GM18511 (cell line): ENCODE measurements at regions not wholly inside any gene's neighbourhood (a gene's known extent, or its start where the extent isn't known, plus 50 kb on each side); places are given as distances from the start of the nearest gene placed in this dataset.
"Not testable (repeated sequence)": the region's sequence is repeated elsewhere in the genome, so short reads cannot be mapped to it uniquely, and the experiment has no call there.

Experiments
- ATAC-seq: cut with Tn5 transposase; IDR thresholded peaks from one replicate; pipeline ENCODE4 v1.9.1; 2021; ENCODE audit warnings: mild to moderate bottlenecking, moderate library complexity; ENCODE audit not compliant: unreplicated experiment

DNA sequence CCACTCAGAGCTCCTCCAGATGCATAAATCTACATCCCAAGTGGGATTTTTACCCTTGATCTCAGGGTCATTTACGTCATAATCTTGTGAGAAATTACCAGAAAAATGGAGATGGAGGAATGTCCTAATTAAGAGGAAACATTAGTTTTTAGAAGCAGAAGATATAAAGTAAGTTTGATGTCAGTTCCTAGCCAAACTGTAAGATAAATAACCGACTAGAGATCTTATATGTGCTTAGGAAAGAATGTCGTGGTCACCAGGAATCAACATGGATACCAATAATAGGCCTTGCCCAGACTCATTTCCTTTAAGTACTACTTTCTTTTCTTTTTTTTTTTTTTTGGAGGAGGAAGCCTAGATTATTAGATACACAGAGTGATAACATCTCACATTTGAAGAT, 186.9 kb downstream of the UTRN start:
- ATAC-seq, result no peak

DNA sequence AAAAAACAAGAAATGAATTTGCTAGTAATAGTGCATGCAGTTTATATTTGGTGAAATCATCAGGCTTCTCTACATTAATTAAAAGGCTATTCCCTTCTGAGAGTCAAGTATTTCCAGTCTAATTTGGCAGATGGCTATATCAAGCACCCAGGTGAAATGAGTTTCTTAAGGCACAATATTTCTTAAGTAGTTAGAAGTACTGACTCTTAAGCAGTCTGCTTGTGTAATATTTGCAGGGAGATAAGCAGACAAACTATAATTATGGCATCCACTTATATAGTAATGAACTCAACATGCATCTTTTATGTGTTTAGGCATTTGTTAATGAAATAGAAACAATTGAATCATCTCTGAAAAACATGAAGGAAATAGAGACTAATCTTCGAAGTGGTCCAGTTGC, 189.2 kb downstream of the UTRN start:
- no peak for ATAC-seq

DNA sequence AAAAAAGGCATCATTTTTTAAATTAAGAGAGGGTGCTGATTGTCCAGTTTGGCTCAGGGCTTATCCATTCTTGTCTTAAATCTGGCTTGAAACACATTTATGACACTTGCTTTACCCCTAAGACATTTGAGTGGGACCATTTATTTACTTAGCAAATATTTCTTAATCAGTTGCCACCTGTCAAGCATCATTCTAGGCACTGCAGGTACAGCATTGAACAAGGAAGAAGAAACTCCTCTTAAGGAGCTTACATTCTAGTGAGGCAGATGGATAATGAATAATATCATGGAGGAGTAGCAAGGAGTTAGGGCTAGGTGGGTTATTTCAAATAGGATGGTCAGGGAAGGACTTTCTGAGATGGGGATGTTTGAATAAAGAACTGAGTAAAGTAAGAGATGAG, 189.8 kb downstream of the UTRN start:
- ATAC-seq, result no peak

DNA sequence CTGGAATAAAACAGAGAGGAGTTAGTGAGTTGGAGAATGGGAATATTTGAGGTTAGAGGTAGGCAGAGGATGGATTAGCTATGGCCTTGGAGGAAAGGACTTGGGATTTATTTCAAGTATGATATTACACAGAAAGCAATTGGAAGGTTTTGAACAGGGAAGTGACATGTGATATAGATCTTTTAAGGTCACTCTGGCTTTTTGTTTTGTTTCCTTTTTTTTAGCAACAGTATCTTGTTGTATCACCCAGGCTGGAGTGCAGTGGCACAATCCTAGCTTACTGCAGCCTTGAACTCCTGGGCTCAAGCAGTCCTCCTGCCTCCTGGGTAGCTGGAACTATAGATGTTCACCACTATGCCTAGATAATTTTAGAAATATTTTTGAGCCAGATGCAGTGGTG, 190.3 kb downstream of the UTRN start:
- no peak for ATAC-seq

DNA sequence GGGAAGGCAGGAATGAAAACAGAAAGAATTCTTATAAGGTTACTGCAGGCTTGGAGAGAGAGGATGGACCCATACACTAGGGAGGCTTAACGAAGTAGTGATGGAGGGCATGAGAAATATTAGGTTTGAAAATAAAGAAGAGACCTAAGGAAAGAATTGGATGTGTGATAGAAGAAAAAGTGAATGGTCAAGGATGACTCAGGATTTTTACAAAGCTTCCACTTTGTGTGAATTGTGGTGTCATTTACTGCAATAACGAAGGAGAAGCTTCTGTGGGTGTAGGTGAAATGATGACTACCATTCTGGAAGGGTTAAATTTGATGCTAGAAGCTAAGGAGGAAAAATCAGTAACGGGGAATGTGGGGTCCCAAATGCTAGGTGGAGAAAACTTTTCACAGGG, 191.2 kb downstream of the UTRN start:
- no peak for ATAC-seq

DNA sequence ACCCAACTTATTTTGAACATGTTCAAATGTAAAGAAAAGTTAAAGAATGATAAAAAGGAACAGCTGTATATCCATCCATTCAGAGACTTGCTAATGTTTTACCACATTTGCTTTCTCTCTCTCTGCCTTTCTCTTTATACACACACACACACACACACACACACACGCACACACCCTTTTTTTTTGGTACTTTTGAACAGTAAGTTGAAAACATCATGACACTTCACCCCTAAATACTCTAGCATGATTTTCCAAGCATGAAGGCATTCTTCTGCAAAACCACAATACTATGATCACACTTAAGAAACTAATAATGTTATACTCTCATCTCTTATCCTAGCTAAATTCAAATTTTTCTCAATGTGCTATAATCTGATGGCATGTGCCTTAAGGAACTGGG, 192.3 kb downstream of the UTRN start:
- no peak for ATAC-seq

DNA sequence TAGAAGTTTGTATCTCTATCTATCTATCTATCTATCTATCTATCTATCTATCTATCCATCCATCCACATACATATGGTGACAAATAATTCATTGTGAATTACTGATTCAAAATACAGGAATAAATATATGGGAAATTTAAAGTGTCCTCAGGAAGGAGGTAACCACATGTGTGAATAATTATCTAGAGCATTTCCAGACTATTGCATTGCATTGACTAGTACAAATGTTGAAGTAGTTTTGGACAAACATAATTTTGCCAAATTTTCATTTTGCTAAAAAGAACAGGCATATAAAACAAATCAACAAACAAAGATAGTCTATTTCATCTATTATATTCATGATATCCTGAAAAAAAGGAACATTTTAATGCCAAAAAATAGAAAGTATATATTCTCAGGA, 192.7 kb downstream of the UTRN start:
- ATAC-seq, result no peak

DNA sequence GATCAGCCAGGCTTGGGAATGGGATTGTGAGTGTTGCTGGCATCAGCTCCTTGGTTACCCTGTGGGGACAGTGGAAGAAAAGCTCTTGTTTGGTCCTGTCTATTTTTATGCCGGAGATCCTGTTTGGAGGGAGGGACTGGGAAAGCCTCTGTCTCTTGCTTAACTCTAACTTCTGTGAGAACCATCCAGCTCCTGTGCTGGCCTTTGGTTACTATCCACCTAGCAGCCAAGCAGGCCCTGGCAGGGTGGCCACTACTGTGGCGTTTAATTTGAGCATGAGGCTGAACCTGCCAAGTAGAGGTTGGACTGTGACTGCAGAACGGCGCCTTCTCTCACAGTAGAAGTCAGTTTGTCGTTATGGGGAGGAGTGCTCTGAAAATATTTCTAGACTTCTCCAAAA, 193.3 kb downstream of the UTRN start:
- no peak for ATAC-seq

DNA sequence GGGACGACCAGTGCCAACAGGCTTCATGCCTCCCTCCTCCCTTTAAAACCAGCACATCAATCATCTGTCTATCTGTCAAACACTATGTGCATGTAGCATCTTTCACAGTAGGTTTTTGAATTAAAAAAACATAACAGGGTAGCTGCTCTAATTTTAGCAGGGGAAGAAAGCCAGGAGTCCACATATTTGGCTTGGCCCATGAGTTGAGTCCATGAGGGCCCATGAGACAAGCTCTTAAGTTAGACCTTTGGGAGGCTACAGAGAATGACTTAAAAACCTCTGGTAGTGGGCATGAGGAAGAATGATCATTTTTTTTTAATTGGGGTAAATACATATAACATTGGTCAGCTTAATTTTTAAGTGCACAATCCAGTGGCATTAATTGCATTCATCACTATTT, 194.9 kb downstream of the UTRN start:
- no peak for ATAC-seq

DNA sequence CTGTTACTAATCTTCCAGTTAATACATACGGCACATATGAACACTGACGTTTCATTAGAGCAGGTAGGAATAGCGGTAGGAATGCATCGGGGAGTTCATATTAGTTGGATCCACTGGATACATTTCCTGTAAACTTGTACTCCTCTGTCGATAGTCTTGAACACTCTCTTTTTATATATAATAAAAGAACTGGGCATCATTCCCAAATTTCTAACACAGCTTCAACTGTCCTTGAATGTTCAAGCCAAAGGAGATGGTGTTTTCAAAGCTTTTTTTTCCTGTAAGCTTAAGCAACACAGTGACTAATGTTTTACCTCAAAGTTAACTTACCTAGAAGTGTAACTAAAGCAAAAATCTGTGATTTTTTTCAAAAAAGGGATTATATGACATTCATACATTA, 195.3 kb downstream of the UTRN start:
- ATAC-seq, result no peak

DNA sequence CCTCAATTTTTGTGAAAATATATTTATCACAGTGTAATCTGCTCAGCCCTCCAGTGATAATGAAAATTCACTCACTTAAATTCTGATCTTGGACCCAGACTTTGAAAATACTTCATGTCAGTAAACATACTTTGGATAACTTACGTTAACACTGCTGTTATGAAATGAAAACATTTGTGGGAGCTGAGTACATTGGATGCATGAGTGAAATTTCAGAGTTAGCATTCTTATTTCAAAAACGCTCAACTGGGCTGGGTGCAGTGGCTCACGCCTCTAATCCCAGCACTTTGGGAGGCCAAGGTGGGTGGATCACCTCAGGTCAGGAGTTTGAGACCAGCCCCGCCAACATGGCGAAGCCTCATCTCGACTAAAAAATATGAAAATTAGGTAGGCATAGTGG, 196.4 kb downstream of the UTRN start:
- ATAC-seq, result no peak

DNA sequence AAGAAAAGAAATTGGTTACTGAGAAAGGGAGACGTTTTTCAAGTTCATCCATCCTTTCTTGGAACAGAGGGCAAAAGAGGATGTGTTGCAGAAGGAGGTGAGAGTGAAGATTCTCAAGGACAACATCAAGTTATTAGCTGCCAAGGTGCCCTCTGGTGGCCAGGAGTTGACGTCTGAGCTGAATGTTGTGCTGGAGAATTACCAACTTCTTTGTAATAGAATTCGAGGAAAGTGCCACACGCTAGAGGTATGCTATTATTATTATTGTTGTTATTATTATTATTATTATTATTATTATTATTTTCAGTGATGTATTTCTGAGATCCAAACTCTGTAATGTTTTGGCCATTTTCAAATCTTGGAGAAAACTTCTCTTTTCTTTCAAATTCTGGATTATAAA, 197.0 kb downstream of the UTRN start:
- ATAC-seq, result peak; percentile 89

DNA sequence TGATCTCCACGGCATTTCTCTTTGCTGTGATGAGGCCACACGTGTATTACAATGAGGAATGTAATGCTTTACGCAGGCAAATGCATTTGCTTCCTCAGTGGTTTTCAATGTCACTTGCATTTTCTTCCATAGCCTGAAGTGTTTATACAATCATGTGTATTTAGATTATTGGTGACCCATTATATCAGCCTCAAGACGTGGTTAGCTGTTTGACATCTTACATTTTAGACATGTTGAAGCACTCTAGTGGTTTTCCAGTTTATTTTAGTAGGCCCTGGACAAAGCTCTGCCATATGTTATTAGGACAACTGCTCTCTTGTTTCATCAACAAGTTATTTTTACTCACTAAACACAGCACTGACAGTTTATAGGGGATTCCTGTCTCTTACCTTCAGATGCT, 200.4 kb downstream of the UTRN start:
- no peak for ATAC-seq

DNA sequence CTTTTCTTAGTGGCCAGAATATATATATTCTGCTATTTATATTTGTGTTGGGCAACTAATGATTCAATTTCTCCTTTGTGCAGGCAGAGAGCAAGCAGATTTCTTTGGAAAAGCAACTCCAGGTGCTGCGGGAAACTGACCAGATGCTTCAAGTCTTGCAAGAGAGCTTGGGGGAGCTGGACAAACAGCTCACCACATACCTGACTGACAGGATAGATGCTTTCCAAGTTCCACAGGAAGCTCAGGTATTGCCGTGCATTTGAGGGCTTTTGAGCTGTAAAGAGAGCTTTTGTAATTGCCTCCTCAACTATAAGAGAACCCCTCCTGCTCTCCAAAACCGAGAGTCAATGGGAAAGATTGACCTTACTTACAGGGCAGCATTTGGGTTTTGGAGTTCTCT, 203.5 kb downstream of the UTRN start:
- no peak for ATAC-seq

DNA sequence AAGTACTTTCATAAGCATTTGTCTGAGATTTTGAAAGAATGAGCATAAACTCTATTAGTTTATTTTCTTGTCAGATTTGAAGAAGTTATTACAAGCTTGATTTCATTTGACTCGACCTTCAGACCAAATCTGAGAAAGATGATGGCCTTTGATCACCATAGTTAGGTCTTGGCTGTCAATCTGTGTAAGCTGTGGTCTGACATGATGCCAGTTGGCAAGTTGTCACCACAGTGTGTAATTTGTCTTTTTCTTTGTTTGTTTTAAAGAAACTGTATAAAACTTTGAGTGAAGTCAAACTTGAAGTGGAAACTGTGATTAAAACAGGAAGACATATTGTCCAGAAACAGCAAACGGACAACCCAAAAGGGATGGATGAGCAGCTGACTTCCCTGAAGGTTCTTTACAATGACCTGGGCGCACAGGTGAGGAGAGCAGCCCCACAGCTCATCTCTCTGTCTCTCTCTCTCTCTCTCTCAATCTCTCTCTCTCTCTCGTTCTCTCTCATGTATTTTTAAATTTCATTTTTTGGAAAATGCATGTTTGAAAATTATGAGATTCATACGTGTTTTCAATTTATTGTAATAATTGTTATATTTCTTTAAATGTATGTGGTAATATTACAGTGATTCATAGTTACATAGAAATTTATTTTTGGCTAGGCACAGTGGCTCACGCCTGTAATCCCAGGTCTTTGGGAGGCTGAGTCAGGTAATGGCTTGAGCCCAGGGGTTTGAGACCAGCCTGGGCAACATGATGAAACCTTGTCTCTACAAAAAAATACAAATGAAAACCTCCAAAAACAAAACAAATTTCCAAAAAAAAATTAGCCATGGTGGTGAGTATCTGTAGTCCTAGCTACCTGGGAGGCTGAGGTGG, 208.1 kb downstream of the UTRN start:
- no peak for ATAC-seq

DNA sequence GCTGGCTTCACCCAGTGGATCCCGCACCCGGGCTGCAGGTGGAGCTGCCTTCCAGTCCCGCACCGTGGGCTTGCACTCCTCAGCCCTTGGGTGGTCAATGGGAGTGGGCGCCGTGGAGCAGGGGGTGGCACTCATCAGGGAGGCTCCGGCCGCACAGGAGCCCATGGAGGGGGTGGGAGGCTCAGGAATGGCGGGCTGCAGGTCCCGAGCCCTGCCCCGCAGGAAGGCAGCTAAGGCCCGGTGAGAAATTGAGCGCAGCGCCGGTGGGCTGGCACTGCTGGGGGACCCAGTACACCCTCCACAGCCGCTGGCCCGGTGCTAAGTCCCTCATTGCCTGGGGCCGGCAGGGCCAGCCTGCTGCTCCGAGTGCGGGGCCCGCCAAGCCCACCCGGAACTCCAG, 209.9 kb downstream of the UTRN start:
- ATAC-seq, result not testable (repeated sequence)

DNA sequence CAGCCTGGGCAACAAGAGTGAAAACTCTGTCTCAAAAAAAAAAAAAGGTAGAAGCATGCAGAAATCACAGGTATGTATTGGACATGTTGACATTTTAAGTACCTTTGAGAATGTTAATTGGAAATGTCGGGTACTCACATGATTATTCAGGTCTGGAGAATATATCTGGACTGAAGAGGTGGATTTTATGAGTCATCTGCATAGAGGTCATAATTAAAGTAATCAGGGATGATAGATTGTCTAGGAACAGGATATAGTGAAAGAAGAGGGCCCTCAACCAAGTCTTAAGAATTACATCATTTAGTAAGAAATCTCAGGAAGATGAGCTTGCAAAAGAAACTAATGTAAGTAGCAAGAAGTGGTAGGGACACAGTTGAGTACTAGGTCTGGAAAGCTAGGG, 212.5 kb downstream of the UTRN start:
- ATAC-seq, result no peak

DNA sequence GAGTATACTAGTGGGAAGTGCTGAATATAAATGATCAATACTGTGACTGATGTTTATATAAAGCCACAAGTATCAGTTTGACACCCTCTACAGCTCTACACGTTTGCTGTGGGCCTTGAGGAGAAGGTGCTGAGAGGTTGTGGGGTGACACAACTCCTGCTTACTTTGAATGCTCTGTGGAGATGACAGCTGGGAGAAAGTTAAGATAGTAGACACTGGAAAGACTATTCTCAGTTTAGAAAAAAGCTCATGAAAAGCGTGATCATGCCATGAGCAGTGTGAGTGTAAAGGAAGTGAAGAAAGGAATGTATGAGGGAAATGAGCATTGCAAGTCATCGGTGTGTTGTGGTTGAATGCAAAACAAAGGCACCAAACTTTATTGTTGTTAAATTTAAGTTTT, 215.8 kb downstream of the UTRN start:
- ATAC-seq, result no peak

DNA sequence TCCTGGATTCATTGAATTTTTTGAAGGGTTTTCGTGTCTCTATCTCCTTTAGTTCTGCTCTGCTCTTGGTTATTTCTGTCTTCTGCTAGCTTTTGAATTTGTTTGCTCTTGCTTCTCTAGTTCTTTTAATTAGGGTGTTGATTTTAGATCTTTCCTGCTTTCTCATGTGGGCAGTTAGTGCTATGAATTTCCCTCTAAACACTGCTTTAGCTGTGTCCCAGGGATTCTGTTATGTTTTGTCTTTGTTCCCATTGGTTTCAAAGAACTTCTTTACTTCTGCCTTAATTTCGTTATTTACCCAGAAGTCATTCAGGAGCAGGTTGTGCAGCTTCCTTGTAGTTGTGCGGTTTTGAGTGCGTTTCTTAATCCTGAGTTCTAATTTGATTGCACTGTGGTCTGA, 220.1 kb downstream of the UTRN start:
- not testable (repeated sequence) for ATAC-seq

DNA sequence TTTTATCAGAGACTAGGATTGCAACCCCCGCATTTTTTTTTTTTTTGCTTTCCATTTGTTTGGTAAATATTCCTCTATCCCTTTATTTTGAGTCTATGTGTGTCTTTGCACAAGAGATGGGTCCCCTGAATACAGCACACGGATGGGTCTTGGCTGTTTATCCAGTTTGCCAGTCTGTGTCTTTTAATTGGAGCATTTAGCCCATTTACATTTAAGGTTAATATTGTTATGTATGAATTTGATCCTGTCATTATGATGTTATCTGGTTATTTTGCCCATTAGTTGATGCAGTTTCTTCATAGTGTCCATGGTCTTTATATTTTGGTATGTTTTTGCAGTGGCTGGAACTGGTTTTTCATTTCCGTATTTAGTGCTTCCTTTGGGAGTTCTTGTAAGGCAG, 220.9 kb downstream of the UTRN start:
- not testable (repeated sequence) for ATAC-seq

DNA sequence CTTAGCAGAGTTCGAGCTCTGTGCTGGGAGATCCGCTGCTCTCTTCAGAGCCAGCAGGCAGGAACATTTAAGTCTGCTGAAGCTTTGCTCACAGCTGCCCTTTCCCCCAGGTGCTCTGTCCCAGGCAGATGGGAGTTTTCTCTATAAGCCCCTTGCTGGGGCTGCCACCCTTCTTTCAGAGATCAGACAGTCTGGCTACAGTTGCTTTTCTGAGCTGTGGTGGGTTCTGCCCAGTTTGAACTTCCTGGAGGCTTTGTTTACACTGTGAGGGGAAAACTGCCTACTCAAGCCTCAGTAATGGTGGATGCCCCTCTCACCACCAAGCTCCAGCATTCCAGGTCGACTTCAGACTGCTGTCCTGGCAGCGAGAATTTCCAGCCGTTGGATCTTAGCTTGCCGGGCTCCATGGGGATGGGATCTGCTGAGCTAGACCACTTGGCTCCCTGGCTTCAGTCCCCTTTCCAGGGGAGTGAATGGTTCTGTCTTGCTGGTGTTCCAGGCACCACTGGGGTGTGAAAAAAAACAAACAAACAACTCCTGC, 222.7 kb downstream of the UTRN start:
- ATAC-seq, result not testable (repeated sequence)

DNA sequence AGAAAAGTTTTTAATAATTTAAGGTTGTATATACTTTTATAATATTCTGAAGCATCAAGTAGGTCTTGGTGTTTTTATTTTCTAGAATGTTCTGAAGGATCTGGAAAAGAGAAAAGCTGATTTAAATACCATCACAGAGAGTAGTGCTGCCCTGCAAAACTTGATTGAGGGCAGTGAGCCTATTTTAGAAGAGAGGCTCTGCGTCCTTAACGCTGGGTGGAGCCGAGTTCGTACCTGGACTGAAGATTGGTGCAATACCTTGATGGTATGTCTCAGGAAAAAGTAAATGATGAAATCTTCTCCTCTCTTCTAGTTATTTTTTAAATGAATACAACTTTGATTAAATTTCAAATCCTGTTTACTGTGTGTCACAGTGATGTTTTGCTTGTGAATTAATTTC, 225.7 kb downstream of the UTRN start:
- no peak for ATAC-seq

DNA sequence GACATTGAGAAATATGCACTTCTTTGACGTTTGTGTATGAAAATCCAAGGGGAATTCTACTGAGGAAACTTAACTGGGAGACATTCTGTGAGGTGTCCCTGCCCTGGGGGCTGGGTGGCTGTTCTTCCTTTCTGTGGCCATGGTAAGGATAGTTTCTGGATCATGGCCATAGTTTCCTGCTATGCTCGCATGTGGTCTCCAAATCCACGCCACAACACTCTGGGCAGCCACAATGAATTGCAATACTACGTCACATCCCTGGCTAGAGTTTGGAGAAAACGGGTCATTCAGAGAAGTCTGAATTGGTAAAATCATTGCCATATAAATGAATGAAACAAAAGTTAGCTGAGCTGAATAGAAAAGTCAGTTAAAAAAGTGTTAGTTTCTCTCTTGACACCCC, 230.6 kb downstream of the UTRN start:
- no peak for ATAC-seq
